Left lung (tissue), 4 donors: ENCODE measurements at regions not wholly inside any gene's neighbourhood (a gene's known extent, or its start where the extent isn't known, plus 50 kb on each side); places are given as distances from the start of the nearest gene placed in this dataset.

Source experiments
- ATAC-seq: fragments of 200-7000 bp; cut with Tn5 transposase; one replicate; pipeline ENCODE4 v1.9.1; 2020; ENCODE audit warnings: moderate library complexity
- DNase-seq, 4 donors: peaks; one replicate each; pipeline ENCODE4 v3.0.0-alpha.2; 2013 to 2020
- H3K27ac ChIP-seq, 2 donors: fragments of 200-600 bp; sonication (generic) in 1 of 2; one replicate each; pipeline versions ENCODE4 v1.5.0 to v1.8.0; 2020 to 2021
- H3K27me3 ChIP-seq, 2 donors: fragments of 200-600 bp; sonication (generic) in 1 of 2; one replicate each; pipeline versions ENCODE4 v1.5.0 to v1.8.0; 2020 to 2021
- H3K36me3 ChIP-seq, 2 donors: fragments of 200-600 bp; sonication (generic) in 1 of 2; one replicate each; pipeline versions ENCODE4 v1.5.0 to v1.8.0; 2020 to 2021
- H3K4me1 ChIP-seq, 2 donors: fragments of 200-600 bp; one replicate each; pipeline ENCODE4 v1.8.0; 2021
- H3K4me3 ChIP-seq, 2 donors: fragments of 200-600 bp; sonication (generic) in 1 of 2; one replicate each; pipeline versions ENCODE4 v1.5.0 to v1.8.0; 2020 to 2021; ENCODE audit warnings: mild to moderate bottlenecking in 1 of 2
- H3K9me3 ChIP-seq, 2 donors: fragments of 200-600 bp; sonication (generic) in 1 of 2; one replicate each; pipeline versions ENCODE4 v1.5.0 to v1.8.0; 2020 to 2021
- CTCF ChIP-seq, 2 donors: fragments of 200-600 bp; sonication (generic) in 1 of 2; IDR thresholded peaks; one replicate each; pipeline versions ENCODE4 v1.5.0 to v1.8.0; 2021; ENCODE audit warnings: antibody characterized with exemption in 2 of 2
- intact Hi-C, 2 donors: fragments of 100-400 bp; cut with DNase I; formaldehyde crosslinking; loops; one replicate each; pipeline versions ENCODE4 v1.11.2 to v1.14.2; 2022
- donor health status: DM: no; HTN: yes; CAD: no.
- donor health status: DM: no; HTN: no; CAD: no.

GRCh38 chr15:47402829-47403228 is 314.5 kb upstream of the SEMA6D start:
- intact Hi-C loops: no loop called here
- no peaks in the 10 kb centered on the region for H3K27me3 ChIP-seq
- no peak overlapping the region for H3K4me3 ChIP-seq
- no peaks in the 10 kb centered on the region for H3K4me1 ChIP-seq
- H3K9me3 ChIP-seq: no peaks in the 10 kb centered on the region
- TF ChIP-seq CTCF (IDR thresholded peaks at IDR 0.05): no peak
- H3K27ac ChIP-seq: no peak overlapping the region
- no peak for ATAC-seq
- H3K36me3 ChIP-seq: no peaks in the 10 kb centered on the region
- DNase-seq: no peak

- no peaks in the 10 kb centered on the region for H3K4me1 ChIP-seq
- ATAC-seq: no peak
- no peaks in the 10 kb centered on the region for H3K27me3 ChIP-seq
- intact Hi-C loops: no loop called here
- H3K27ac ChIP-seq: no peak overlapping the region
- no peak overlapping the region for H3K4me3 ChIP-seq
- no peak for TF ChIP-seq CTCF (IDR thresholded peaks at IDR 0.05)
- H3K36me3 ChIP-seq: no peaks in the 10 kb centered on the region
- H3K9me3 ChIP-seq: no peaks in the 10 kb centered on the region
- no peak for DNase-seq
These were observed 312.4 kb upstream of the SEMA6D start for GRCh38 chr15:47404877-47405276.

GRCh38 chr15:47405365-47406162 is 311.7 kb upstream of the SEMA6D start:
- Histone ChIP-seq H3K9me3 (no peaks in the 10 kb centered on the region), H3K27me3 (no peaks in the 10 kb centered on the region), H3K27ac (no peak overlapping the region), H3K36me3 (no peaks in the 10 kb centered on the region), H3K4me3 (no peak overlapping the region), H3K4me1 (no peaks in the 10 kb centered on the region)
- DNase-seq: no peak
- no peak for TF ChIP-seq CTCF (IDR thresholded peaks at IDR 0.05)
- ATAC-seq: no peak
- intact Hi-C loops: no loop called here

- intact Hi-C loops: no loop called here
- H3K27ac ChIP-seq: no peak overlapping the region
- TF ChIP-seq CTCF (IDR thresholded peaks at IDR 0.05): no peak
- no peak overlapping the region for H3K4me3 ChIP-seq
- DNase-seq: no peak
- H3K4me1 ChIP-seq: no peaks in the 10 kb centered on the region
- no peaks in the 10 kb centered on the region for H3K36me3 ChIP-seq
- H3K27me3 ChIP-seq: no peaks in the 10 kb centered on the region
- H3K9me3 ChIP-seq: no peaks in the 10 kb centered on the region
- ATAC-seq: no peak
These were observed 309.6 kb upstream of the SEMA6D start for GRCh38 chr15:47407692-47408091.

- Histone ChIP-seq H3K36me3 (no peaks in the 10 kb centered on the region), H3K4me1 (no peaks in the 10 kb centered on the region), H3K27ac (no peak overlapping the region), H3K27me3 (no peaks in the 10 kb centered on the region), H3K4me3 (no peak overlapping the region), H3K9me3 (no peaks in the 10 kb centered on the region)
- DNase-seq (no peak), ATAC-seq (no peak)
- TF ChIP-seq CTCF (IDR thresholded peaks at IDR 0.05): no peak
- intact Hi-C loops: no loop called here
These were observed 308.3 kb upstream of the SEMA6D start for GRCh38 chr15:47409038-47409437.
